Endodermal cell (in vitro differentiated cells): ENCODE measurements at regions not wholly inside any gene's neighbourhood (a gene's known extent, or its start where the extent isn't known, plus 50 kb on each side); places are given as distances from the start of the nearest gene placed in this dataset.
"Not testable (repeated sequence)": the region's sequence is repeated elsewhere in the genome, so short reads cannot be mapped to it uniquely, and the experiment has no call there.

ENCODE experiments used
- DNase-seq: peaks from one replicate; pipeline ENCODE4 v3.0.0-alpha.2; 2017
- H3K27ac ChIP-seq: 2 replicates; pipeline ENCODE4 v1.5.1; 2013; ENCODE audit warnings: mild to moderate bottlenecking, low read depth, low read length, moderate library complexity
- H3K27me3 ChIP-seq: 2 replicates; pipeline ENCODE4 v1.6.1; 2013; ENCODE audit warnings: mild to moderate bottlenecking, low read length, moderate library complexity; ENCODE audit not compliant: insufficient read depth, control insufficient read depth, poor library complexity, severe bottlenecking
- H3K36me3 ChIP-seq: 2 replicates; pipeline ENCODE4 v1.7.0; 2013; ENCODE audit warnings: mild to moderate bottlenecking, low read length, moderate library complexity; ENCODE audit not compliant: control insufficient read depth, insufficient read depth
- H3K4me1 ChIP-seq: one replicate; pipeline ENCODE4 v1.7.0; 2013; ENCODE audit warnings: low read length; ENCODE audit not compliant: control insufficient read depth, insufficient read depth
- H3K4me3 ChIP-seq: 2 replicates; pipeline ENCODE4 v1.5.1; 2013; ENCODE audit warnings: mild to moderate bottlenecking, low read length, moderate library complexity
- H3K9ac ChIP-seq: 2 replicates; pipeline ENCODE4 v1.6.1; 2013; ENCODE audit warnings: mild to moderate bottlenecking, low read length, moderate library complexity; ENCODE audit not compliant: poor library complexity, severe bottlenecking; ENCODE audit errors: extremely low read depth
- H3K9me3 ChIP-seq: 2 replicates; pipeline ENCODE4 v1.6.1; 2013; ENCODE audit warnings: mild to moderate bottlenecking, low read length, moderate library complexity; ENCODE audit not compliant: control insufficient read depth
- H3K27ac Mint-ChIP-seq: 2 replicates; pipeline ENCODE4 v1.8.0; 2020; ENCODE audit warnings: mixed read lengths
- H3K27me3 Mint-ChIP-seq: 2 replicates; pipeline ENCODE4 v1.8.0; 2021; ENCODE audit warnings: mild to moderate bottlenecking, mixed read lengths; ENCODE audit not compliant: insufficient read depth
- H3K36me3 Mint-ChIP-seq: 2 replicates; pipeline ENCODE4 v1.8.0; 2020; ENCODE audit warnings: low read depth, mixed read lengths
- H3K4me1 Mint-ChIP-seq: 2 replicates; pipeline ENCODE4 v1.8.0; 2020; ENCODE audit warnings: mixed read lengths
- H3K4me3 Mint-ChIP-seq: 2 replicates; pipeline ENCODE4 v1.8.0; 2020; ENCODE audit warnings: mild to moderate bottlenecking, moderate library complexity, mixed read lengths
- H3K9me3 Mint-ChIP-seq: 2 replicates; pipeline ENCODE4 v1.8.0; 2020; ENCODE audit warnings: mild to moderate bottlenecking, mixed read lengths
- CTCF ChIP-seq: fragments of 200-600 bp; sonication (generic); conservative IDR thresholded peaks from 2 replicates; pipeline ENCODE4 v1.5.0; 2021; ENCODE audit warnings: antibody characterized with exemption, mild to moderate bottlenecking
- WGBS, 2 experiments: methylation state at CpG; one replicate each; pipeline versions ENCODE4 v1.1.5 to v1.1.7; 2013; ENCODE audit warnings: missing lambda C conversion rate in 2 of 2, mixed read lengths in 1 of 2; ENCODE audit not compliant: insufficient coverage in 1 of 2, insufficient read length in 1 of 2; 5-methylcytosine and 5-hydroxymethylcytosine counted together

DNA sequence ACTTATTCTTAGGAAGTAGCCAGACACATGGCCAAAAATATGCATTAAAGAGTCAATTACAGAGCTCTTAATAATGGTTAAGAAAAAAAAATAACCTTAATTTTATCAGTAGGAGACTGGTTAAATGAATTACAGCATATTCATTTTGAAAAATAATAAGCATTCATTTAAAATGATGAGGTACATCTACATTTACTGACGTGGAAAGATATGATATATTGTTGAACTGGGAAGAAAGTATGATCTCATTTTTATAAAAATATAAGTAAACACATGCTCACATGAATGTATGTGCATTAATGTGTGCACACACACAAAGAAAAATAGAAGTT lies 250.3 kb downstream of the ENC1 start:
- no CpG with 5 or more reads among the region's 1 CpG for WGBS, 2 experiments
- H3K4me3 Mint-ChIP-seq, result no peak overlapping the region

GRCh38 chr5:74389531-74390305 lies 250.8 kb downstream of the ENC1 start:
- H3K4me1 ChIP-seq, result peaks cover under 1% of the 10 kb centered on the region
- no peak overlapping the region for H3K27ac ChIP-seq
- WGBS, 2 experiments, result 92 to 94% methylated on average over 2 of the region's 2 CpGs
- no peak for TF ChIP-seq CTCF
- H3K9ac ChIP-seq, result no peak overlapping the region
- H3K4me3 Mint-ChIP-seq, result no peak overlapping the region
- peaks cover 2% of the 10 kb centered on the region for H3K9me3 Mint-ChIP-seq
- no peak for DNase-seq
- H3K27me3 Mint-ChIP-seq, result peaks cover 14% of the 10 kb centered on the region
- H3K4me1 Mint-ChIP-seq, result peaks cover 10% of the 10 kb centered on the region
- H3K36me3 ChIP-seq, result no peaks in the 10 kb centered on the region
- no peaks in the 10 kb centered on the region for H3K36me3 Mint-ChIP-seq
- no peak overlapping the region for H3K4me3 ChIP-seq
- H3K27me3 ChIP-seq, result no peaks in the 10 kb centered on the region
- peaks cover 19% of the 10 kb centered on the region for H3K9me3 ChIP-seq
- H3K27ac Mint-ChIP-seq, result no peak overlapping the region

More for the DNA sequence above, 250.3 kb downstream of the ENC1 start:
- Mint-ChIP-seq H3K9me3 (peaks cover 2% of the 10 kb centered on the region), H3K27me3 (peaks cover 14% of the 10 kb centered on the region), H3K36me3 (no peaks in the 10 kb centered on the region), H3K4me1 (peaks cover 16% of the 10 kb centered on the region), H3K27ac (no peak overlapping the region)
- TF ChIP-seq CTCF, result no peak
- H3K36me3 ChIP-seq, result no peaks in the 10 kb centered on the region
- H3K9me3 ChIP-seq, result peaks cover 19% of the 10 kb centered on the region
- no peak overlapping the region for H3K9ac ChIP-seq
- H3K4me3 ChIP-seq, result no peak overlapping the region
- DNase-seq, result no peak
- H3K27ac ChIP-seq, result no peak overlapping the region
- H3K27me3 ChIP-seq, result no peaks in the 10 kb centered on the region
- peaks cover 4% of the 10 kb centered on the region for H3K4me1 ChIP-seq

DNA sequence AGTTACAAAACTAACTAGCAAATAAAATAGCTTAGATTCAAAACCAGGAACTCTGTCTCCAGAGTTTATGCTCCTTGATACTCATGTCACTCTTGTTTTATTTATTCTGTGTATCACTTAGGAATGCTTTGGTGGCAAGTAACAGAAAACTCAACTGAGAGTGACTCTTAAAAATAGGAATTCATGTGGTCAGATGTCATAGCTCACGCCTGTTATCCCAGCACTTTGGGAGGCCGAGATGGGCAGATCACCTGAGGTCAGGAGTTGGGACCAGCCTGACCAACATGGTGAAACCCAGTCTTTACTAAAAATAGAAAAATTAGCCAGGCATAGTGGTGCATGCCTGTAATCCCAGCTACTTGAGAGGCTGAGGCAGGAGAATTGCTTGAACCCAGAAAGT lies 252.1 kb downstream of the ENC1 start:
- not testable (repeated sequence) for DNase-seq, H3K4me1 ChIP-seq, H3K27me3 Mint-ChIP-seq, H3K4me3 ChIP-seq, H3K9me3 Mint-ChIP-seq, H3K27me3 ChIP-seq, H3K27ac Mint-ChIP-seq, H3K9ac ChIP-seq, H3K36me3 ChIP-seq, H3K27ac ChIP-seq, H3K36me3 Mint-ChIP-seq, H3K4me3 Mint-ChIP-seq
- H3K4me1 Mint-ChIP-seq, result peaks cover 16% of the 10 kb centered on the region
- WGBS, 2 experiments, result 92 to 93% methylated on average over 2 of the region's 2 CpGs
- peaks cover 19% of the 10 kb centered on the region for H3K9me3 ChIP-seq
